K562 (cell line): ENCODE measurements at regions not wholly inside any gene's neighbourhood (a gene's known extent, or its start where the extent isn't known, plus 50 kb on each side); places are given as distances from the start of the nearest gene placed in this dataset.
A peak's percentile ranks its signal among the peaks of the same experiment; 100 is the strongest.

Source experiments
- ATAC-seq: fragments of 200-7000 bp; cut with Tn5 transposase; 3 replicates; pipeline ENCODE4 v1.9.1; 2020; ENCODE audit warnings: moderate library complexity
- BruUV-seq: library from RNA; stranded (reverse); fragments of 400-500 nt; replicated peaks from 2 replicates; lab custom pipeline; 2021; lab: Mats Ljungman, UMichigan
- CTCF ChIA-PET: fragments of 300-600 bp; formaldehyde crosslinking; extraction: SDS; loops from one replicate; lab custom pipeline; 2021; ENCODE audit warnings: low intra/inter-chr PET ratio; lab: Yijun Ruan, JAX
- POLR2A ChIA-PET: fragments of 300-600, 350-650 bp; sonication (Branson Sonifier 250); formaldehyde crosslinking; extraction: SDS; loops from one replicate; lab custom pipeline; 2021; ENCODE audit warnings: antibody characterized with exemption, inconsistent platforms; lab: Yijun Ruan, JAX
- DNase-seq, 4 experiments: peaks; one replicate each; pipeline versions ENCODE4 v3.0.0 to v3.0.0-alpha.2; 2011 to 2018; ENCODE audit warnings: low spot score in 3 of 4, mixed read lengths in 3 of 4; ENCODE audit errors: extremely low read depth in 1 of 4
- FAIRE-seq: peaks from 2 replicates; lab custom pipeline; 2011; peaks lifted over from hg19 to GRCh38; lab: Jason Lieb, UNC
- H2AFZ ChIP-seq: 2 replicates; pipeline ENCODE4 v1.6.0; 2011; ENCODE audit warnings: low read depth, low read length, control low read depth, inconsistent platforms
- H3K27ac ChIP-seq: fragments of 200-600 bp; 3 replicates; pipeline ENCODE4 v1.8.0; 2011; ENCODE audit warnings: low read depth, mild to moderate bottlenecking, control low read depth, inconsistent platforms, low read length, moderate library complexity, mixed read lengths; ENCODE audit errors: extremely low read depth
- H3K27me3 ChIP-seq, 2 experiments: fragments of 300-600 bp in 1 of 2; 2 replicates in 1 of 2; 3 replicates in 1 of 2; pipeline versions ENCODE4 v1.6.0 to v1.8.0; 2011; ENCODE audit warnings: inconsistent platforms in 2 of 2, low read length in 2 of 2, mild to moderate bottlenecking in 1 of 2, mixed read lengths in 1 of 2, moderate library complexity in 1 of 2; ENCODE audit not compliant: control insufficient read depth in 2 of 2, insufficient read depth in 2 of 2
- H3K36me3 ChIP-seq: fragments of 300-600 bp; 3 replicates; pipeline ENCODE4 v1.8.0; 2011; ENCODE audit warnings: mild to moderate bottlenecking, low read length, inconsistent platforms; ENCODE audit not compliant: control insufficient read depth, insufficient read depth
- H3K4me1 ChIP-seq, 2 experiments: fragments of 200-600 bp in 1 of 2; replicated peaks in 1 of 2; 2 replicates in 1 of 2; 3 replicates in 1 of 2; pipeline versions ENCODE4 v1.5.1 to v1.8.0; 2011; ENCODE audit warnings: inconsistent platforms in 2 of 2, low read length in 2 of 2, mild to moderate bottlenecking in 1 of 2, mixed read lengths in 1 of 2, moderate library complexity in 1 of 2; ENCODE audit not compliant: control insufficient read depth in 2 of 2, insufficient read depth in 2 of 2
- H3K4me2 ChIP-seq: 2 replicates; pipeline ENCODE4 v1.6.1; 2011; ENCODE audit warnings: low read length, control low read depth, inconsistent platforms, mixed read lengths; ENCODE audit not compliant: insufficient read depth
- H3K4me3 ChIP-seq: fragments of 200-600 bp; sonication (generic), shearing (Covaris generic); 2 replicates; pipeline ENCODE4 v1.5.1; 2016; ENCODE audit warnings: control low read depth, inconsistent platforms
- H3K79me2 ChIP-seq: fragments of 200-600 bp; 3 replicates; pipeline ENCODE4 v1.8.0; 2011; ENCODE audit warnings: low read length, inconsistent platforms; ENCODE audit not compliant: control insufficient read depth, insufficient read depth
- H3K9ac ChIP-seq, 2 experiments: 2 replicates each; pipeline versions ENCODE4 v1.6.0 to v1.6.1; 2011; ENCODE audit warnings: low read depth in 2 of 2, low read length in 2 of 2, control low read depth in 1 of 2, inconsistent platforms in 1 of 2, mild to moderate bottlenecking in 1 of 2, mixed read lengths in 1 of 2; ENCODE audit not compliant: insufficient read depth in 1 of 2
- H3K9me1 ChIP-seq: one replicate; pipeline ENCODE4 v1.6.0; 2011; ENCODE audit warnings: inconsistent platforms, mild to moderate bottlenecking, low read length, moderate library complexity; ENCODE audit not compliant: control insufficient read depth, insufficient read depth
- H3K9me3 ChIP-seq: replicated peaks from 2 replicates; pipeline ENCODE4 v1.5.1; 2011; ENCODE audit warnings: low read depth, low read length, inconsistent platforms; ENCODE audit not compliant: control insufficient read depth, insufficient read depth
- H4K20me1 ChIP-seq: replicated peaks from 2 replicates; pipeline ENCODE4 v1.6.1; 2011; ENCODE audit warnings: low read length, inconsistent platforms, mixed read lengths; ENCODE audit not compliant: control insufficient read depth, insufficient read depth
- CBFA2T3 ChIP-seq: fragments of 450-650 bp; IDR thresholded peaks from 2 replicates; pipeline ENCODE4 v1.6.1; 2017
- DACH1 ChIP-seq: fragments of 450-650 bp; IDR thresholded peaks from 2 replicates; pipeline ENCODE4 v1.6.1; 2018; ENCODE audit not compliant: partially characterized antibody
- ESRRB ChIP-seq: fragments of 250-450 bp; sonication (Bioruptor Pico); IDR thresholded peaks from 2 replicates; pipeline ENCODE4 v1.5.0; 2020; ENCODE audit warnings: mild to moderate bottlenecking, moderate library complexity, borderline replicate concordance
- GTF2A2 ChIP-seq: IDR thresholded peaks from 2 replicates; pipeline ENCODE4 v1.6.1; 2016; ENCODE audit warnings: mild to moderate bottlenecking, missing genetic modification characterization, missing compliant biosample characterization
- HBP1 ChIP-seq: fragments of 450-650 bp; formaldehyde crosslinking; IDR thresholded peaks from 2 replicates; pipeline ENCODE4 v1.4.0; 2022; ENCODE audit warnings: missing genetic modification characterization
- KDM5B ChIP-seq: fragments of 200-600 bp; sonication (generic); IDR thresholded peaks from 2 replicates; pipeline ENCODE4 v1.6.1; 2012; ENCODE audit warnings: low read depth, mild to moderate bottlenecking, moderate library complexity, low read length, control low read depth, inconsistent platforms; ENCODE audit not compliant: insufficient replicate concordance
- NBN ChIP-seq: fragments of 450-650 bp; IDR thresholded peaks from 2 replicates; pipeline ENCODE4 v1.6.1; 2016; ENCODE audit warnings: low read depth, mild to moderate bottlenecking
- POLR2B ChIP-seq: fragments of 450-650 bp; IDR thresholded peaks from 2 replicates; pipeline ENCODE4 v1.6.1; 2018; ENCODE audit warnings: low read depth; ENCODE audit not compliant: partially characterized antibody
- RBBP5 ChIP-seq: fragments of 200-600 bp; sonication (generic); IDR thresholded peaks from 2 replicates; pipeline ENCODE4 v1.6.1; 2012; ENCODE audit warnings: borderline replicate concordance, mild to moderate bottlenecking, low read length, control low read depth, inconsistent platforms; ENCODE audit not compliant: insufficient read depth, poor library complexity, severe bottlenecking
- RCOR1 ChIP-seq, 2 experiments: IDR thresholded peaks; 2 replicates each; pipeline ENCODE4 v1.6.1; 2012; ENCODE audit warnings: low read depth in 2 of 2, low read length in 2 of 2, borderline replicate concordance in 1 of 2, improper control_type of control experiment in 1 of 2
- SAP30 ChIP-seq: fragments of 200-600 bp; sonication (generic); IDR thresholded peaks from 2 replicates; pipeline ENCODE4 v1.6.1; 2012; ENCODE audit warnings: borderline replicate concordance, low read depth, mild to moderate bottlenecking, moderate library complexity, low read length, control low read depth, inconsistent platforms; ENCODE audit not compliant: insufficient read depth, poor library complexity, severe bottlenecking
- SIRT6 ChIP-seq: IDR thresholded peaks from one replicate; pipeline ENCODE4 v1.6.1; 2012; ENCODE audit warnings: low read depth, mild to moderate bottlenecking, control low read depth, inconsistent platforms, low read length, moderate library complexity
- TAF15 ChIP-seq: fragments of 200-400 bp; formaldehyde crosslinking; IDR thresholded peaks from 2 replicates; pipeline ENCODE4 v1.6.1; 2017; ENCODE audit warnings: mild to moderate bottlenecking, low read depth, low read length, moderate library complexity
- USF1 ChIP-seq: sonication (generic); formaldehyde crosslinking; IDR thresholded peaks from 2 replicates; pipeline ENCODE4 v1.9.0; 2022; ENCODE audit warnings: mild to moderate bottlenecking, missing genetic modification reagents
- USF2 ChIP-seq: sonication (generic); formaldehyde crosslinking; IDR thresholded peaks from 2 replicates; pipeline ENCODE4 v1.5.0; 2020; ENCODE audit warnings: missing genetic modification reagents
- WGBS: fragments of 100-300 bp; shearing (Covaris generic); methylation state at CpG from one replicate; pipeline ENCODE4 v1.1.6; 2016; ENCODE audit warnings: low coverage, mixed read lengths; ENCODE audit not compliant: insufficient coverage; ENCODE audit errors: missing lambda C conversion rate; 5-methylcytosine and 5-hydroxymethylcytosine counted together
- in situ Hi-C: fragments of 300-500 bp; cut with MboI; formaldehyde crosslinking; loops from 4 replicates; pipeline ENCODE4 v1.15.0; 2018; ENCODE audit warnings: inconsistent platforms, mixed read lengths
- intact Hi-C: fragments of 100-400 bp; cut with micrococcal nuclease; formaldehyde crosslinking; loops from 2 replicates; pipeline ENCODE4 v1.14.2; 2022

- H3K27ac ChIP-seq, result no peak overlapping the region
- no peaks in the 10 kb centered on the region for H4K20me1 ChIP-seq
- intact Hi-C loops (no loop called here), in situ Hi-C loops (no loop called here)
- no peaks in the 10 kb centered on the region for H3K79me2 ChIP-seq
- H3K4me1 ChIP-seq, result no peaks in the 10 kb centered on the region; a peak in 1 of 5 replicates
- 21% methylated on average over 4 of the region's 4 CpGs for WGBS
- POLR2A ChIA-PET, result interaction anchor here (0.8 to 1.2 kb wide), 2 partner anchors 10 to 1325 kb away, joined by 3 to 4 read pairs; no protein-coding TSS in a partner anchor
- no peaks in the 10 kb centered on the region for H3K9me3 ChIP-seq
- no peak for ATAC-seq
- no peaks in the 10 kb centered on the region for H3K9me1 ChIP-seq
- CTCF ChIA-PET, result no interaction called here
- H3K4me3 ChIP-seq, result no peak overlapping the region
- no peaks in the 10 kb centered on the region for H3K36me3 ChIP-seq
- no TSS peak for BruUV-seq
- no peak overlapping the region for H3K4me2 ChIP-seq
- no peak overlapping the region for H2AFZ ChIP-seq
- DNase-seq, result no peak
- FAIRE-seq, result no peak
- H3K9ac ChIP-seq, result no peak overlapping the region
- no peaks in the 10 kb centered on the region for H3K27me3 ChIP-seq
- TF ChIP-seq HBP1 (CRISPR knock-in tag), result no peak
- no peak for TF ChIP-seq RBBP5
- TF ChIP-seq NBN, result no peak
- TF ChIP-seq ESRRB (CRISPR knock-in tag), result no peak
- TF ChIP-seq USF1, result peak; percentile 71
- no peak for TF ChIP-seq KDM5B
- no peak for TF ChIP-seq GTF2A2 (tag)
- peak; percentile 43 for TF ChIP-seq USF2 (CRISPR knock-in tag)
- no peak for TF ChIP-seq SAP30
- no peak for TF ChIP-seq TAF15
- no peak for TF ChIP-seq RCOR1 (IDR thresholded peaks at IDR 0.05; ENCODE audit: borderline replicate concordance in 1 of 2, low read depth in 2 of 2, low read length in 2 of 2)
- TF ChIP-seq SIRT6, result no peak
- TF ChIP-seq POLR2B, result no peak
- TF ChIP-seq DACH1, result no peak
- 0 out of 2 replicates have a peak, but pooled peaks have one; percentile 9 for TF ChIP-seq CBFA2T3
These were observed 164.4 kb downstream of the RBMX2 start for GRCh38 chrX:130566028-130566683.
